ENCODE measurements at regions not wholly inside any gene's neighbourhood (a gene's known extent, or its start where the extent isn't known, plus 50 kb on each side); places are given as distances from the start of the nearest gene placed in this dataset.
"Not testable (repeated sequence)": the region's sequence is repeated elsewhere in the genome, so short reads cannot be mapped to it uniquely, and the experiment has no call there.

- 18 to 29% methylated on average over 39 to 44 of the region's 44 CpGs for WGBS, 2 donors
Observed at GRCh38 chr1:161439280-161440232, 65.7 kb upstream of the FCGR2A start.

DNA sequence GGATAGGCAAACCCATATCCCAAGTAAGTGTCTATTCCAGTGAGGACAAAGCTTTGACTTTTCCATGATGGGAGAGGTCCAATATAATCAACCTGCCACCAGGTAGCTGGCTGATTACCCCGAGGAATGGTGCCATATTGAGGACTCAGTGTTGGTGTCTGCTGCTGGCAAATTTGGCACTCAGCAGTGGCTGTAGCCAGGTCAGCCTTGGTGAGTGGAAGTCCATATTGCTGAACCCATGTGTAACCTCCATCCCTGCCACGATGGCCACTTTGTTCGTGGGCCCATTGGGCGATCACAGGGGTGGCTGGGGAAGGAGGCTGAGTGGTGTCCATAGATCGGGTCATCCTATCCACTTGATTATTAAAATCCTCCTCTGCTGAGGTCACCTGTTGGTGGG, 65.5 kb upstream of the CFAP126 start:
- DNase-seq (ENCODE audit: low spot score in 2 of 2): peak in 1 of 2 donors; percentile 63
- intact Hi-C loops (cut with DNase I; ENCODE audit: low total_unique reads); H3K4me3 ChIP-seq (ENCODE audit: low read depth, poor library complexity, severe bottlenecking): not testable (repeated sequence)
- 85 to 92% methylated on average over 5 of the region's 5 CpGs for WGBS, 2 donors

More at GRCh38 chr1:161439280-161440232, 65.7 kb upstream of the FCGR2A start:
- H3K4me3 ChIP-seq (ENCODE audit: low read depth, poor library complexity, severe bottlenecking): no peak overlapping the region
- intact Hi-C loops (cut with DNase I; ENCODE audit: low total_unique reads): no loop called here
- peak in 1 of 2 donors; percentile 84 for DNase-seq (ENCODE audit: low spot score in 2 of 2)
- TF ChIP-seq, protein P1, sequence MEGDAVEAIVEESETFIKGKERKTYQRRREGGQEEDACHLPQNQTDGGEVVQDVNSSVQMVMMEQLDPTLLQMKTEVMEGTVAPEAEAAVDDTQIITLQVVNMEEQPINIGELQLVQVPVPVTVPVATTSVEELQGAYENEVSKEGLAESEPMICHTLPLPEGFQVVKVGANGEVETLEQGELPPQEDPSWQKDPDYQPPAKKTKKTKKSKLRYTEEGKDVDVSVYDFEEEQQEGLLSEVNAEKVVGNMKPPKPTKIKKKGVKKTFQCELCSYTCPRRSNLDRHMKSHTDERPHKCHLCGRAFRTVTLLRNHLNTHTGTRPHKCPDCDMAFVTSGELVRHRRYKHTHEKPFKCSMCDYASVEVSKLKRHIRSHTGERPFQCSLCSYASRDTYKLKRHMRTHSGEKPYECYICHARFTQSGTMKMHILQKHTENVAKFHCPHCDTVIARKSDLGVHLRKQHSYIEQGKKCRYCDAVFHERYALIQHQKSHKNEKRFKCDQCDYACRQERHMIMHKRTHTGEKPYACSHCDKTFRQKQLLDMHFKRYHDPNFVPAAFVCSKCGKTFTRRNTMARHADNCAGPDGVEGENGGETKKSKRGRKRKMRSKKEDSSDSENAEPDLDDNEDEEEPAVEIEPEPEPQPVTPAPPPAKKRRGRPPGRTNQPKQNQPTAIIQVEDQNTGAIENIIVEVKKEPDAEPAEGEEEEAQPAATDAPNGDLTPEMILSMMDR (IDR thresholded peaks at IDR 0.05): no peak
- TF ChIP-seq POLR2A (IDR thresholded peaks at IDR 0.05): no peak

DNA sequence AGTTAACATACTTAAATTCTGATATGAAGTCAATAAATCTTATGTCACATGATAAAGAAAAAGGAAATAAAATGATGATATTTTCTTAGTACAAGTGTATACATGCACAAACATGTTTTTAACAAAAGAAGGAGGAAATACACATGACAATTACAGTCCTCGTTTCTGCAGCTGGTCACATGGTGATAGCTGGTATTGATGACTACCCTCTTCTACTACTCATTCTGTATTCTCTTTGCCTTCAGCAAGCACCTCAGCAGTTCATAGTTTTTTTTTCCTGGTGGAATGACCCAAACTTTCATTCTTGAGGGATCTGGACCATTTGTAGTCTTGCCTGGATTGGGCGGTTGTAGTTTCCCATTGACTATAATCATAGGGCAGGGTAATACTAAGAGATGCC, 64.4 kb upstream of the CFAP126 start:
- no peak overlapping the region for H3K4me3 ChIP-seq (ENCODE audit: low read depth, poor library complexity, severe bottlenecking)
- TF ChIP-seq, protein P1 (IDR thresholded peaks at IDR 0.05): no peak
- no peak for TF ChIP-seq POLR2A (IDR thresholded peaks at IDR 0.05)
- intact Hi-C loops (cut with DNase I; ENCODE audit: low total_unique reads): no loop called here
- WGBS, 2 donors: 64 to 68% methylated on average over 2 of the region's 2 CpGs
- DNase-seq (ENCODE audit: low spot score in 2 of 2): no peak

DNA sequence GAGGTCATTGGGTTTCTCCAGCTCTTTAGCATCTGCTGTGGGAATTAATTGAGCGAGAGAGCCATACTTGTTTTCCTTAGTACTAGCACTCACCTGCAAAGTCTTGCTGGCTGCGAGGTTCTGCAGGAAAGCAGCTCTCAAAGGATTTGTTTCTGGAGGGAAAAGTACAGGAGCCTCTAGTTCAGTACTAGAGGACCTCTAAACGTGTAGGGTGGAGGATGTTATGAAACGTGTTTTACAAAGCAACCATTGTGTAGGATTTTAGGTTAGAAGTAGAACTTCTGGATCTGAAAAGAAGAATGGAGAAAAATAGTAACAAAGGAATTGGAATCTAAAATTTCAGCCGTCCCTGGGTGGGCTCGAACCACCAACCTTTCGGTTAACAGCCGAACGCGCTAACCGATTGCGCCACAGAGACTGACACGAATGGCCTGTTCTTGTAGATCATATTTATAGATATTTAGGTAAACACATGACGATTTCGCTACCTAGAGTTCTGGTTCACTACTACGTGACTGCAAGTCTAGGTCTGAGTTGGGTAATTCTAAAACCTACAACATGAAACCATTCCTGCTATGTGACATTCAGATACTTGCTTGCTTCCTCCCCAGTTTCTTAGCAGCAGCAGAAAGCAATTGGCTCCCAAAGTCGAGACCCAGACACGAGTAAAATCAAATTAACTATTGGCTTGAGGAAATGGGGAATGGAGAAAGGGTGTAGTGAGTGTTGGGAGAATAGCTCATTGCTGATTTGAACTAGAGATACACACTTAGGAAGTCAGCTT, 60.2 kb upstream of the CFAP126 start:
- intact Hi-C loops (cut with DNase I; ENCODE audit: low total_unique reads): no loop called here
- no peak for DNase-seq (ENCODE audit: low spot score in 2 of 2)
- TF ChIP-seq, protein P1 (IDR thresholded peaks at IDR 0.05): no peak
- TF ChIP-seq POLR2A (IDR thresholded peaks at IDR 0.05): no peak
- H3K4me3 ChIP-seq (ENCODE audit: low read depth, poor library complexity, severe bottlenecking): no peak overlapping the region
- 33 to 34% methylated on average over 18 of the region's 18 CpGs for WGBS, 2 donors

DNA sequence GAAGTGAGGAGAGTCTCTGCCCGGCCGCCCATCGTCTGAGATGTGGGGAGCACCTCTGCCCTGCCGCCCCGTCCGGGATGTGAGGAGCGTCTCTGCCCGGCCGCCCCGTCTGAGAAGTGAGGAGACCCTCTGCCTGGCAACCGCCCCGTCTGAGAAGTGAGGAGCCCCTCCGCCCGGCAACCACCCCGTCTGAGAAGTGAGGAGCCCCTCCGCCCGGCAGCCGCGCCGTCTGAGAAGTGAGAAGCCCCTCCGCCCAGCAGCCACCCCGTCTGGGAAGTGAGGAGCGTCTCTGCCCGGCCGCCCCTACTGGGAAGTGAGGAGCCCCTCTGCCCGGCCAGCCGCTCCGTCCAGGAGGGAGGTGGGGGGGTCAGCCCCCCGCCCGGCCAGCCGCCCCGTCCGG, 55.2 kb upstream of the CFAP126 start:
- intact Hi-C loops (cut with DNase I; ENCODE audit: low total_unique reads); H3K4me3 ChIP-seq (ENCODE audit: low read depth, poor library complexity, severe bottlenecking): not testable (repeated sequence)
- WGBS, 2 donors: 82% methylated on average over 18 of the region's 33 CpGs; no CpG with 5 or more reads in 1 of the 2 donors
- peak in 1 of 2 donors; percentile 56 for DNase-seq (ENCODE audit: low spot score in 2 of 2)

DNA sequence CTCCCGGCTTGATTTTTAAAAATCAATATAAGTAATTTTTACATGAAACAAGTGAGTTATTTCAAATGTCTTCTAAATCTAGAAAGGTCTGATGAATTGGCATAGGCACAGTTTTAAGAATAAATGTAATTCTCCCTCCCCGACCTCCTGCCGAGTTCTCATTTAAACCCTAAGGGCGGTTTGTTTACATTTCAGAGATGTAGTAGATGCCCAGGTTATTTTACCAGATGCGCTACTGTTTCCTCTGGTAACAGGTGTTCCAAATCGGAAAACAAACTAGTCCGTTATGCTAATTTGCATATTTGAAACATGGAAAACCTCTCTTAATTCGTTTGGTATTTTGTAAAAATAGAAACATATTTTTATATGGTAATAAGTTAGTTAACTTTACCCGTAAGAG, 53.8 kb upstream of the CFAP126 start:
- no peak for DNase-seq (ENCODE audit: low spot score in 2 of 2)
- intact Hi-C loops (cut with DNase I; ENCODE audit: low total_unique reads): no loop called here
- TF ChIP-seq, protein P1 (IDR thresholded peaks at IDR 0.05): no peak
- no peak for TF ChIP-seq POLR2A (IDR thresholded peaks at IDR 0.05)
- WGBS, 2 donors: 38 to 59% methylated on average over 9 of the region's 9 CpGs
- no peak overlapping the region for H3K4me3 ChIP-seq (ENCODE audit: low read depth, poor library complexity, severe bottlenecking)
